HepG2 (cell line): ENCODE measurements at regions not wholly inside any gene's neighbourhood (a gene's known extent, or its start where the extent isn't known, plus 50 kb on each side); places are given as distances from the start of the nearest gene placed in this dataset.

ENCODE experiments used
- ATAC-seq: fragments of 200-7000 bp; cut with Tn5 transposase; 3 replicates; pipeline ENCODE4 v1.9.1; 2020; ENCODE audit warnings: mild to moderate bottlenecking, moderate library complexity
- BruUV-seq: library from RNA; stranded (reverse); fragments of 400-500 nt; replicated peaks from 2 replicates; lab custom pipeline; 2021; lab: Mats Ljungman, UMichigan
- CTCF ChIA-PET: fragments of 300-600 bp; formaldehyde crosslinking; extraction: SDS; loops from one replicate; lab custom pipeline; 2021; ENCODE audit warnings: low total read pairs, inconsistent platforms, low intra/inter-chr PET ratio; lab: Yijun Ruan, JAX
- POLR2A ChIA-PET: fragments of 350-600 bp; sonication (Branson Sonifier 250); formaldehyde crosslinking; loops from one replicate; lab custom pipeline; 2020; ENCODE audit warnings: antibody characterized with exemption, inconsistent platforms; lab: Yijun Ruan, JAX
- DNase-seq: peaks from one replicate; pipeline ENCODE4 v3.0.0-alpha.2; 2015; ENCODE audit warnings: low spot score
- FAIRE-seq: peaks from 3 replicates; lab custom pipeline; 2011; peaks lifted over from hg19 to GRCh38; lab: Jason Lieb, UNC
- H2AFZ ChIP-seq: one replicate; pipeline ENCODE4 v1.6.1; 2011; ENCODE audit warnings: low read length, inconsistent platforms
- H3K27ac ChIP-seq: fragments of 300-600 bp; 3 replicates; pipeline ENCODE4 v1.8.0; 2011; ENCODE audit warnings: mixed run types, mild to moderate bottlenecking, mixed read lengths, low read length, inconsistent platforms; ENCODE audit not compliant: insufficient read depth; ENCODE audit errors: extremely low read length
- H3K27me3 ChIP-seq, 2 experiments: fragments of 200-600 bp in 1 of 2; 2 replicates in 1 of 2; 3 replicates in 1 of 2; pipeline versions ENCODE4 v1.6.0 to v1.8.0; 2011; ENCODE audit warnings: low read length in 2 of 2, mild to moderate bottlenecking in 2 of 2, moderate library complexity in 2 of 2, inconsistent platforms in 1 of 2; ENCODE audit not compliant: insufficient read depth in 2 of 2, control insufficient read depth in 1 of 2
- H3K36me3 ChIP-seq, 2 experiments: fragments of 200-600 bp in 1 of 2; replicated peaks in 1 of 2; 2 replicates in 1 of 2; 3 replicates in 1 of 2; pipeline versions ENCODE4 v1.5.1 to v1.8.0; 2011; ENCODE audit warnings: low read length in 2 of 2, inconsistent platforms in 1 of 2; ENCODE audit not compliant: insufficient read depth in 2 of 2, control insufficient read depth in 1 of 2
- H3K4me1 ChIP-seq: 2 replicates; pipeline ENCODE4 v1.5.1; 2012; ENCODE audit warnings: low read length, inconsistent platforms; ENCODE audit not compliant: insufficient read depth
- H3K4me2 ChIP-seq: 2 replicates; pipeline ENCODE4 v1.6.0; 2011; ENCODE audit warnings: low read depth, low read length, inconsistent platforms
- H3K4me3 ChIP-seq, 3 experiments: fragments of 200-600 bp in 1 of 3; sonication (generic), shearing (Covaris generic) in 1 of 3; replicated peaks in 1 of 3; 2 replicates each; pipeline ENCODE4 v1.5.1; 2011 to 2016; ENCODE audit warnings: low read length in 3 of 3, inconsistent platforms in 2 of 3, low read depth in 2 of 3, mild to moderate bottlenecking in 2 of 3, control low read depth in 1 of 3, mixed read lengths in 1 of 3; ENCODE audit not compliant: insufficient read depth in 1 of 3
- H3K79me2 ChIP-seq: one replicate; pipeline ENCODE4 v1.6.1; 2011; ENCODE audit warnings: low read length, inconsistent platforms; ENCODE audit not compliant: insufficient read depth
- H3K9ac ChIP-seq: 2 replicates; pipeline ENCODE4 v1.6.0; 2011; ENCODE audit warnings: mild to moderate bottlenecking, low read depth, low read length, inconsistent platforms; ENCODE audit not compliant: insufficient read depth
- H3K9me3 ChIP-seq: 2 replicates; pipeline ENCODE4 v1.5.1; 2012; ENCODE audit warnings: mild to moderate bottlenecking, low read length
- H4K20me1 ChIP-seq: 2 replicates; pipeline ENCODE4 v1.6.0; 2011; ENCODE audit warnings: inconsistent platforms, mild to moderate bottlenecking, low read length, moderate library complexity; ENCODE audit not compliant: insufficient read depth
- ATF7 ChIP-seq, 2 experiments: fragments of 450-650 bp in 1 of 2; sonication (generic) in 1 of 2; formaldehyde crosslinking in 1 of 2; IDR thresholded peaks; 2 replicates each; pipeline versions ENCODE4 v1.4.0 to v1.6.1; 2016 to 2020; ENCODE audit warnings: antibody characterized with exemption in 1 of 2, mild to moderate bottlenecking in 1 of 2, missing genetic modification reagents in 1 of 2
- ISL2 ChIP-seq: sonication (generic); formaldehyde crosslinking; IDR thresholded peaks from 2 replicates; pipeline ENCODE4 v1.5.0; 2020; ENCODE audit warnings: missing genetic modification reagents
- KDM1A ChIP-seq: IDR thresholded peaks from 2 replicates; pipeline ENCODE4 v1.6.1; 2016; ENCODE audit warnings: missing compliant biosample characterization
- KDM5B ChIP-seq: sonication (generic); formaldehyde crosslinking; IDR thresholded peaks from 2 replicates; pipeline ENCODE4 v1.4.0; 2020; ENCODE audit warnings: missing genetic modification reagents, mild to moderate bottlenecking, borderline replicate concordance
- KLF9 ChIP-seq: IDR thresholded peaks from 2 replicates; pipeline ENCODE4 v1.6.1; 2016; ENCODE audit warnings: low read depth
- KMT2A ChIP-seq: sonication (generic); formaldehyde crosslinking; IDR thresholded peaks from 2 replicates; pipeline ENCODE4 v1.4.0; 2020; ENCODE audit warnings: missing genetic modification reagents
- SKI ChIP-seq: fragments of 450-650 bp; IDR thresholded peaks from one replicate; pipeline ENCODE4 v1.6.1; 2018; ENCODE audit warnings: mild to moderate bottlenecking; ENCODE audit not compliant: partially characterized antibody
- SRY ChIP-seq: sonication (generic); formaldehyde crosslinking; IDR thresholded peaks from 2 replicates; pipeline ENCODE4 v1.8.0; 2022; ENCODE audit warnings: mild to moderate bottlenecking, missing genetic modification reagents
- TBX2 ChIP-seq: sonication (generic); formaldehyde crosslinking; IDR thresholded peaks from 2 replicates; pipeline ENCODE4 v1.5.0; 2020; ENCODE audit warnings: missing genetic modification reagents, mild to moderate bottlenecking, borderline replicate concordance
- ZFP41 ChIP-seq: sonication (generic); formaldehyde crosslinking; IDR thresholded peaks from 2 replicates; pipeline ENCODE4 v1.4.0; 2020; ENCODE audit warnings: mild to moderate bottlenecking, missing genetic modification reagents, borderline replicate concordance
- ZNF260 ChIP-seq: sonication (generic); formaldehyde crosslinking; IDR thresholded peaks from 2 replicates; pipeline ENCODE4 v1.4.0; 2020; ENCODE audit warnings: missing genetic modification reagents, low read depth, mild to moderate bottlenecking, borderline replicate concordance
- ZNF83 ChIP-seq: sonication (generic); formaldehyde crosslinking; IDR thresholded peaks from 2 replicates; pipeline ENCODE4 v1.4.0; 2020; ENCODE audit warnings: missing genetic modification reagents, mild to moderate bottlenecking, borderline replicate concordance
- WGBS: methylation state at CpG from one replicate; pipeline ENCODE4 v1.1.6; 2017; ENCODE audit warnings: low lambda C conversion rate; 5-methylcytosine and 5-hydroxymethylcytosine counted together
- in situ Hi-C: cut with HindIII; loops from 2 replicates; pipeline ENCODE4 v1.10.0; 2017; ENCODE audit warnings: low pct_unique_long_range_greater_than_20kb; ENCODE audit not compliant: extremely low pct_ligation_motif_present
- intact Hi-C: fragments of 100-400 bp; cut with micrococcal nuclease; formaldehyde crosslinking; loops from one replicate; pipeline ENCODE4 v1.10.0; 2022; ENCODE audit not compliant: unreplicated experiment
- TF ChIP-seq, protein P1 (sequence below): sonication (generic); formaldehyde crosslinking; IDR thresholded peaks from 2 replicates; pipeline ENCODE4 v1.5.0; 2020; ENCODE audit warnings: missing genetic modification reagents
- TF ChIP-seq, protein P2 (sequence below): sonication (generic); formaldehyde crosslinking; IDR thresholded peaks from 2 replicates; pipeline ENCODE4 v1.9.0; 2021; ENCODE audit warnings: missing genetic modification reagents, borderline replicate concordance
- TF ChIP-seq, protein P3 (sequence below): sonication (generic); formaldehyde crosslinking; IDR thresholded peaks from 2 replicates; pipeline ENCODE4 v1.5.1; 2020; ENCODE audit warnings: mild to moderate bottlenecking, missing genetic modification reagents, moderate library complexity
- TF ChIP-seq, protein P4 (sequence below): IDR thresholded peaks from 2 replicates; pipeline ENCODE4 v1.6.1; 2016; ENCODE audit warnings: mild to moderate bottlenecking

DNA sequence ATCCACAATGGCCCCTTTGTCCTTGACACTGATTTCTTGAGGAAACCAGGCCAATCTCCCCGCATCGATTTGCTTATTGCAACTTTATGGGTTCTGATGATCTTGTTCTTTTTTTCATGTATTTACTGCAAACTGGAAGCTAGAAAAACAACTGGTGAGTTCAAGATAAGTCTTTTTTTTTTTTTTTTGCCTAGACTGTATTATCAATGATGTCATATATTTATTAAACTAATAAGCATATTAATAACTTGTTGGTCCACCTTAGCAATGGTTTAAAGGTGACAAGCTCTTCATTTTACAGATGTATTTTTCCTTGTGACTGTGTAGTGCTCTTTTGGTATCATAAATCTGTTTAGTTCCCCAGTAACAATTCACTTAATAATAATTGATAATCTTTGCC is 79.0 kb upstream of the NOX3 start (continued):
- TF ChIP-seq ATF7 (IDR thresholded peaks at IDR 0.05) (peak; percentile 85), ATF7 (CRISPR knock-in tag; IDR thresholded peaks at IDR 0.05) (no peak), SKI (no peak), KMT2A (CRISPR knock-in tag) (no peak)

DNA sequence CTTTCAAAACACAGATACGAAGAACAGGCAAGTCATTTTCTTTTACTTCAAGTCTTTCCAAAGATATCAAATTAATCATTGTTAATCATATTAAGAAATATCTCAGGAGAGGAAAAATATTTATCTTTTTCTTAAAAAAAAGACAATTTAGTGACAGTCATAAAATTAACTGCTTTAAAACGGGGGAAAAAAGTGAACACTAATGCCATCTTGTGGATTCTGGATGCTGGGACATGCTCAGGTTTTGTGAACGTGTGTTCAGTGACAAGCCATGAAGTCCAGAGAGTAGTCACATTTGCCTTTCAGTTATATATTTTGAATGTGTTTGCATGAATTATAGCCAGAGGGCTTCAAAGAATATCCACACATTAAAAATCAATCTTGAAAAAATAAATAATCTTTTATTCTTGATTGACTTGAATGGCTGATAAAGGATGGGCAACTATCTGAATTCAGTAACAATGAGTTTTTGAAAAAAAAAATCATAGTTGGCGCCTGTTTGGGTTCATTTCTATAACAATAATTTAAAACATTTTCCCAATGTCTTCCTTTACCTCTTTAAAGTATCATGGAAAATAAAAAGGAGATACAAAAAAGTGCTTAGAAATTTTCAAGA is 74.7 kb upstream of the NOX3 start:
- peaks cover 21% of the 10 kb centered on the region for H3K9me3 ChIP-seq
- peak overlapping the region; percentile 71 for H3K27ac ChIP-seq
- no peak overlapping the region for H2AFZ ChIP-seq
- no peaks in the 10 kb centered on the region for H4K20me1 ChIP-seq
- no peaks in the 10 kb centered on the region for H3K79me2 ChIP-seq
- intact Hi-C loops (loop anchor here (1.0 to 2.0 kb wide), 4 partner anchors 14 to 354 kb away; no protein-coding TSS in a partner anchor), in situ Hi-C loops (loop anchor here (5.0 to 25.0 kb wide), 3 partner anchors 203 to 618 kb away; no protein-coding TSS in a partner anchor)
- no peaks in the 10 kb centered on the region for H3K36me3 ChIP-seq
- 51% methylated on average over 4 of the region's 4 CpGs for WGBS
- ChIA-PET POLR2A (interaction anchor here (2.3 kb wide), 1 partner anchor 202 kb away, joined by 76 read pairs; no protein-coding TSS in a partner anchor), CTCF (interaction anchor here (1.1 to 4.8 kb wide), 3 partner anchors 190 to 353 kb away, joined by 3 to 43 read pairs (median 9); no protein-coding TSS in a partner anchor)
- peak; percentile 73 for DNase-seq
- no peak overlapping the region for H3K4me3 ChIP-seq
- no TSS peak for BruUV-seq
- ATAC-seq, result peak; percentile 90
- FAIRE-seq, result peak; percentile 84
- no peak overlapping the region for H3K4me2 ChIP-seq
- no peaks in the 10 kb centered on the region for H3K27me3 ChIP-seq
- peaks cover 33% of the 10 kb centered on the region for H3K4me1 ChIP-seq
- no peak overlapping the region for H3K9ac ChIP-seq
- TF ChIP-seq, protein P1, sequence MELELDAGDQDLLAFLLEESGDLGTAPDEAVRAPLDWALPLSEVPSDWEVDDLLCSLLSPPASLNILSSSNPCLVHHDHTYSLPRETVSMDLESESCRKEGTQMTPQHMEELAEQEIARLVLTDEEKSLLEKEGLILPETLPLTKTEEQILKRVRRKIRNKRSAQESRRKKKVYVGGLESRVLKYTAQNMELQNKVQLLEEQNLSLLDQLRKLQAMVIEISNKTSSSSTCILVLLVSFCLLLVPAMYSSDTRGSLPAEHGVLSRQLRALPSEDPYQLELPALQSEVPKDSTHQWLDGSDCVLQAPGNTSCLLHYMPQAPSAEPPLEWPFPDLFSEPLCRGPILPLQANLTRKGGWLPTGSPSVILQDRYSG (CRISPR knock-in tag), result no peak
- TF ChIP-seq KDM5B (no peak), SRY (CRISPR knock-in tag) (no peak), KLF9 (CRISPR knock-in tag) (no peak), ISL2 (CRISPR knock-in tag) (no peak), ZFP41 (no peak), TBX2 (no peak), ZNF83 (no peak), KDM1A (CRISPR knock-in tag) (no peak), ZNF260 (CRISPR knock-in tag) (no peak)
- TF ChIP-seq, protein P2, sequence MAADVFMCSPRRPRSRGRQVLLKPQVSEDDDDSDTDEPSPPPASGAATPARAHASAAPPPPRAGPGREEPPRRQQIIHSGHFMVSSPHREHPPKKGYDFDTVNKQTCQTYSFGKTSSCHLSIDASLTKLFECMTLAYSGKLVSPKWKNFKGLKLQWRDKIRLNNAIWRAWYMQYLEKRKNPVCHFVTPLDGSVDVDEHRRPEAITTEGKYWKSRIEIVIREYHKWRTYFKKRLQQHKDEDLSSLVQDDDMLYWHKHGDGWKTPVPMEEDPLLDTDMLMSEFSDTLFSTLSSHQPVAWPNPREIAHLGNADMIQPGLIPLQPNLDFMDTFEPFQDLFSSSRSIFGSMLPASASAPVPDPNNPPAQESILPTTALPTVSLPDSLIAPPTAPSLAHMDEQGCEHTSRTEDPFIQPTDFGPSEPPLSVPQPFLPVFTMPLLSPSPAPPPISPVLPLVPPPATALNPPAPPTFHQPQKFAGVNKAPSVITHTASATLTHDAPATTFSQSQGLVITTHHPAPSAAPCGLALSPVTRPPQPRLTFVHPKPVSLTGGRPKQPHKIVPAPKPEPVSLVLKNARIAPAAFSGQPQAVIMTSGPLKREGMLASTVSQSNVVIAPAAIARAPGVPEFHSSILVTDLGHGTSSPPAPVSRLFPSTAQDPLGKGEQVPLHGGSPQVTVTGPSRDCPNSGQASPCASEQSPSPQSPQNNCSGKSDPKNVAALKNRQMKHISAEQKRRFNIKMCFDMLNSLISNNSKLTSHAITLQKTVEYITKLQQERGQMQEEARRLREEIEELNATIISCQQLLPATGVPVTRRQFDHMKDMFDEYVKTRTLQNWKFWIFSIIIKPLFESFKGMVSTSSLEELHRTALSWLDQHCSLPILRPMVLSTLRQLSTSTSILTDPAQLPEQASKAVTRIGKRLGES (CRISPR knock-in tag), result no peak
- TF ChIP-seq, protein P3, sequence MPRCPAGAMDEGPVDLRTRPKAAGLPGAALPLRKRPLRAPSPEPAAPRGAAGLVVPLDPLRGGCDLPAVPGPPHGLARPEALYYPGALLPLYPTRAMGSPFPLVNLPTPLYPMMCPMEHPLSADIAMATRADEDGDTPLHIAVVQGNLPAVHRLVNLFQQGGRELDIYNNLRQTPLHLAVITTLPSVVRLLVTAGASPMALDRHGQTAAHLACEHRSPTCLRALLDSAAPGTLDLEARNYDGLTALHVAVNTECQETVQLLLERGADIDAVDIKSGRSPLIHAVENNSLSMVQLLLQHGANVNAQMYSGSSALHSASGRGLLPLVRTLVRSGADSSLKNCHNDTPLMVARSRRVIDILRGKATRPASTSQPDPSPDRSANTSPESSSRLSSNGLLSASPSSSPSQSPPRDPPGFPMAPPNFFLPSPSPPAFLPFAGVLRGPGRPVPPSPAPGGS (CRISPR knock-in tag), result no peak
- TF ChIP-seq, protein P4, sequence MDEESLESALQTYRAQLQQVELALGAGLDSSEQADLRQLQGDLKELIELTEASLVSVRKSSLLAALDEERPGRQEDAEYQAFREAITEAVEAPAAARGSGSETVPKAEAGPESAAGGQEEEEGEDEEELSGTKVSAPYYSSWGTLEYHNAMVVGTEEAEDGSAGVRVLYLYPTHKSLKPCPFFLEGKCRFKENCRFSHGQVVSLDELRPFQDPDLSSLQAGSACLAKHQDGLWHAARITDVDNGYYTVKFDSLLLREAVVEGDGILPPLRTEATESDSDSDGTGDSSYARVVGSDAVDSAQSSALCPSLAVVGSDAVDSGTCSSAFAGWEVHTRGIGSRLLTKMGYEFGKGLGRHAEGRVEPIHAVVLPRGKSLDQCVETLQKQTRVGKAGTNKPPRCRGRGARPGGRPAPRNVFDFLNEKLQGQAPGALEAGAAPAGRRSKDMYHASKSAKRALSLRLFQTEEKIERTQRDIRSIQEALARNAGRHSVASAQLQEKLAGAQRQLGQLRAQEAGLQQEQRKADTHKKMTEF (CRISPR knock-in tag), result peak; percentile 36; the same call in 1 of the 2 replicates
